ENCODE measurements at regions not wholly inside any gene's neighbourhood (a gene's known extent, or its start where the extent isn't known, plus 50 kb on each side); places are given as distances from the start of the nearest gene placed in this dataset.

GRCh38 chr4:28351826-28352225, 1491.2 kb downstream of the STIM2 start:
- no peak for DNase-seq

GRCh38 chr4:28354880-28355656, 1494.4 kb downstream of the STIM2 start:
- DNase-seq = peak; percentile 83

GRCh38 chr4:28357990-28358389, 1497.3 kb downstream of the STIM2 start:
- DNase-seq = peak; percentile 50

DNA sequence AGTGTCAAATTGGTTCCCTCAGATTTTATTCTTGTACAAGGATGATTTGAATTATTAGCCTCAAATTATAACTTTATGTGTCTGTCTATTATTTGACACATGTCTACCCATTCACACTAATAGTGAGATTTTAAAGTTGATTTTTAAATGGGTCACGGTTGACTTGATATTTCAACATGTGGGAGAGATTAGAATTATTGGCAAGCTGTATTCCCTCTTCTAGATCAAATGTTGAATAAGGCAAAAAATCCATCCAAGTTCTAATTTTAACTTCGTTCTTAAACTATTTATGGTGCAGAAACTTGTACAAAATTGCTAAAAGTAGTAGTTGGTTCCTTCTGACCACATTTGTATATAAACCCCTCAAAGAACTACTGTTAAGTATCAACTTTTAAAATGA, 1498.0 kb downstream of the STIM2 start:
- no peak for DNase-seq

DNA sequence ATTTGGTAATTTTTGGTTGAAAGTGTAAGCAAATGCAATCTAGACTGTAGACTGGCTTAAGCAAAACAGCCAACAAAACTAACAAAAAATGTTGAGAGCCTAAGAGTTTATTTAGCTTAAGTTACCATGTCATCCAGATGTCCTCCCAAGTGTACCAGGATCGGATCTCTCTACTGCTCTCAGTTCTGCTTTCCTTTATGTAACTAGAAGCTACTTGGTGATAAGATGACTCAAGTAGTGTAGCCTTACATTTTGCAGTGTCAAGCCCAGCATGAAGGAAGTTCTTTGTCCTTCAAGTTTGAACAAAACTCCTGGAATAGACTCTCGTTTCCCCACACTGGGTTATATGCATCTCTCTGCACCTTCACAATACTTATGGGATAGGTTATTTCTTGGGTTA, 1500.0 kb downstream of the STIM2 start:
- no peak for DNase-seq

DNA sequence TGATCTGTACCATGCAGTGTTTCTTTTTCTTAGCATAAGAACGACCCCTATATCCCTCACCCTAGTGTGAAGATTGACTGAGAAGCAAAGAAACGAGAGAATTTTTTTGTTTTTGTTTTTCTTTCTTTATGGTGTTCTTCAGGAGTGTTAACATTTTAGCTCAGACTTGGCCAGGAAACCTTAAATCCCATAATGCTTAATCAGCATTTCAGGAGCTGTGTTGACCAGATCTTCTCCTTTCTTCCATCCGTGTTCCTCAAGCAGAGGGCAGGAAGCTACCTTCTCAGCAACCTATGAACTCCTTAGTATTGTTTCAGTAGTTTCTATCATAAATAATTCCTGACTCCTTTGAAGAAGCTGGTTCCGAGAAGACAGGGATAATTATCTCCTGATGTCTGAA, 1501.5 kb downstream of the STIM2 start:
- no peak for DNase-seq

GRCh38 chr4:28369499-28369898, 1508.9 kb downstream of the STIM2 start:
- no peak for DNase-seq

DNA sequence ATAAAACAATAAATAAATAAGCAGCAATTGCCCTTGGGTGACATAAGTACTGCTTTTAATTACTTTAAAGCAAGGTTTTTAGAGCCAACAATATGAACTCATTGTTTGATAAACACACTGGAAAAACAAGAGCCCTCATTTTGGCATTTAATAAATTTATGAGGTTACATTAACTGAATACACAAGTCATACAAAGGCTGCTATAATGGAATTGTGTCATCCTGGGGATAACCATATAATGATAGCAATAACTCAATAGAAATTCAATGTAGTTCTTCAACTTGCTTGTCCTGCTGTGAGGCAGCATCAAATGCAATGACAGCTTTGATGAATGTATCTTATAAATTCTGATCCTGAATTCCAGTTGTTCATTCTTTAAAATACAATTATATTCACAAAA, 1512.5 kb downstream of the STIM2 start:
- DNase-seq = peak; percentile 47

DNA sequence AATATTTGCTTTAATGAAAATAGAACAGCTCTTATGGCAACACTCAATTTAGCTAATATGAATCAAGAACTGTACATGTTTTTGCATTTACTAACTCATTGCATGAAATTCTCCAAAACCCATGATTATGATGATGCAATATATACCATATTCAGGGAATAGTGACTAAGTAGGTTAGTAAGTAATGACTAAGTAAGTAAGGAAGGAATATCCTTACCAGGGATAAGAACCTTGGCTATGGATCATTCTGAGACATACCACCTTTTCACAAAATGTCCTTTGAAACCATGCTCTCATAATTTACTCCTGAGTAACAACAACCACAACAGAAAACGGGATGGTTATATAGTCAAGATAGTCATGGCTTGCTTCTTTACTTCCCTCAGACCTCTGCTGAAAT, 1513.0 kb downstream of the STIM2 start:
- no peak for DNase-seq

- no peak for DNase-seq
Measured at GRCh38 chr4:28378109-28378830, 1517.6 kb downstream of the STIM2 start.

DNA sequence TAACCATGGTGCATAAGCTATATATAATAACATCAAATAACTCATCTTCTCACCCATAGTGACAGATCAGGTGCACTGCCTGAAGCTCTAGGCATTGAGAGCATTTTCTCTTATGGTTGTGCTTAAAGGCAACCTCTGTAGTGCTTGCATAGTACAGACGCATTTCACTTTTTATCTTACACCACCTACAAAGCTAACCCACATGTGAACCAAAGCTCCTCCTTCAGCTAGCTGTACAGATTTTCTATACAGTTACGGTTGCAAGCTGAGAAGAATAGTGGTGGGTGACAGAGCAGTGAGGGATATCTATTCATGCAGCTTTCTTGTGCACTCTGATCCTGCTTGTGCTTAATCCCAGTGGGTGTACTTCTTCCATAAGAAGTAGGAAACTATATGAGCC, 1525.2 kb downstream of the STIM2 start:
- DNase-seq = no peak

DNA sequence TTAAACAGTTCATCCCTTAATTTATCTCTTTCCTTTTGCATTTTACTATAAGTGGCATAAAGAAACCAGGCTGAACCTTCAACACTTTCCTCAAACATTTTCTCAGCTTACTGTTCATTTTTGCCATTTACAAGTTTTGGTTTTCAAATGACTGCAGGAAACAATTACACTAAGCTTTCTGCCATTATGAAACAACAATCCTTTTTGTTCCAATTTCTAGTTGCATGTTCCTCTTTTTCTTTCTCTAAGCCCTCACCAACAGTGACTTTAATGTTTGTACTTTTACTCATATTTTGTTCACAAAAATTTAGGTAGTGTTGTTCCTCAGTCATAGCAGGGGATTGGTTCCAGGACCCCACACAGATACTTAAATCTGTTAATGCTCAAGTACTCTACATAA, 1526.1 kb downstream of the STIM2 start:
- DNase-seq = no peak

GRCh38 chr4:28388471-28388870, 1527.8 kb downstream of the STIM2 start:
- no peak for DNase-seq

GRCh38 chr4:28391877-28392276, 1531.2 kb downstream of the STIM2 start:
- no peak for DNase-seq

DNA sequence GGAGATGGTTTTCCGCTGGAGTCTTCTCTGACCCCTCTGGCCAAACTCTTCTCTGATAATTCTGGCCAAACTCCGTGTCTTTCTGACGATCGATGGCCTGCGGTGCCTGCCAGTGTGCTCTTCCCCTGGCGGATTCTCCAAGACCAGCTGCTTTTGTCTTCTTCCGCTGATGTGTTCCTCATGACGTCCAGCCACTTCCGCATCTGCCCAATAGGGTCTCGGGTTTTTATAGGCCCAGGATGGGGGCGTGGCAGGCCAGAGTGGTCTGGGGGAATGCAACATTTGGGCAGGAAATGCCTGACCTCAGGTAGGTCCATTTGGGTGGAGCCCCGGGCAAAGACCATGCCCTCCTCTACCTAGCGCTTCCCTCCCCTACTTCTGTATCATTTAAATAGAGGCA, 1542.1 kb downstream of the STIM2 start:
- no peak for DNase-seq

DNA sequence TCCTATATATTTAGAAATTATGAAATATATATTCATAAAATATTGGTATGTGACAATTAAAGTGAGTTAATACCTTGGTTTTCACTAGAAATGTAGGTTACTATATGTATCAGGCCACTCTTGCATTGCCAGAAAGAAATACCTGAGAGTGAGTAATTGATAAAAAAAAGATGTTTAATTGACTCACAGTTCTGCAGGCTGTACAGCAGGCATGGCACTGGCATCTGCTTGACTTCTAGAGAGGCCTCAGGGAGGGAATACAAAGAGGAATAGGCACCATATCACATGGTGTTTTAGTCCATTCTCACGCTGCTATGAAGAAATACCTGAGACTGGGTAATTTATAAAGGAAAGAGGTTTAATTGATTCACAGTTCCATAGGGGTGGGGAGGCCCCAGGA, 1560.6 kb downstream of the STIM2 start:
- no peak for DNase-seq

DNA sequence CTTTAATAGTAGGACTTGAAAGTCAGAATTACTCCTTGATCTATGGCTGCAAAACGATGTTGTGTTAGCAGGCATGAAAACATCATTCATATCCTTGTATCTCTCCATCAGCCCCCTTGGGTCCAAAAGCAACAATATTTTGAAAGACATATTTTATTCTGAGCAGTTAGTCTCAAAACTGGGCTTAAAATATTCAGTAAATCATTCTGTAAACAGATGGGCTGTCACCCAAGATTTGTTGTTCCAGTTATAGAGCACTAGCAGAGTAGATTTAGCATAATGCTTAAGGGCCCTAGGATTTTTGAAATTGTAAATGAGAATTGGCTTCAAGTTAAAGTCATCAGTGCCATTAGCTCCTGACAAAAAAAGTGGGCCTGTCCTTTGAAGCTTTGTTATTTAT, 1565.6 kb downstream of the STIM2 start:
- DNase-seq = no peak

DNA sequence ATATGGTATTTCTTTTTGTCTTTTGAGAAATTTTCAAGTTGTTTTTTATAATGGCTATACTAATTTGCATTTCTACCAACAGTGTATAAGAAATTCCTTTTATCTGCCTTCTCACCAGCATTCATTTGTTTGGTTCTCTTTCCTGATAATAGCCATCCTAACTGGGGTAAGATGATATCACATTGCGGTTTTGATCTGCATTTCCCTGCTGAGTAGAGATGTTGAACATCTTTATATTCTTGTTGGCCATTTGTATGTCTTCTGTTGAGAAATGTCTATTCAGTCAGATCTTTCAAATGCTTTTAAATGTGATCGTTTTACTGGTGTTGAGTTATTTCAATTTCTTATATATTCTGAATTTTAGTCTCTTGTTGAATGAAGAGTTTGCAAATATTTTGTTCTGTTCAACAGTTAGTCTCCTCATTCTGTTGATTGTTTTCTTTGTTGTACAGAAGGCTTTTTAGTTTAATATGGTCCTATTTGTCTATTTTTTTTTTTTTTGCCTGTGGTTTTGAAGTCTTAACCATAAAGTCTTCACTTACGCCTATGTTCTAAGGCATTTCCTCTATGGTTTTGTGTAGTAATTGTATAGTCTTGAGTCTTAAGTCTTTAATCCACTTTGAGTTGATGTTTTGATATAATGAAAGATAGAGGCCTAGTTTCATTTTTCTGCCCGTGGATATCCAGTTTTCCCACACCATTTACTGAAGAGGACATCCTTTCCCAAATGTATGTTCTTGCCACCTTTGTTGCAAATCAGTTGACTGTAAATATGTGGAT, 1566.9 kb downstream of the STIM2 start:
- no peak for DNase-seq

DNA sequence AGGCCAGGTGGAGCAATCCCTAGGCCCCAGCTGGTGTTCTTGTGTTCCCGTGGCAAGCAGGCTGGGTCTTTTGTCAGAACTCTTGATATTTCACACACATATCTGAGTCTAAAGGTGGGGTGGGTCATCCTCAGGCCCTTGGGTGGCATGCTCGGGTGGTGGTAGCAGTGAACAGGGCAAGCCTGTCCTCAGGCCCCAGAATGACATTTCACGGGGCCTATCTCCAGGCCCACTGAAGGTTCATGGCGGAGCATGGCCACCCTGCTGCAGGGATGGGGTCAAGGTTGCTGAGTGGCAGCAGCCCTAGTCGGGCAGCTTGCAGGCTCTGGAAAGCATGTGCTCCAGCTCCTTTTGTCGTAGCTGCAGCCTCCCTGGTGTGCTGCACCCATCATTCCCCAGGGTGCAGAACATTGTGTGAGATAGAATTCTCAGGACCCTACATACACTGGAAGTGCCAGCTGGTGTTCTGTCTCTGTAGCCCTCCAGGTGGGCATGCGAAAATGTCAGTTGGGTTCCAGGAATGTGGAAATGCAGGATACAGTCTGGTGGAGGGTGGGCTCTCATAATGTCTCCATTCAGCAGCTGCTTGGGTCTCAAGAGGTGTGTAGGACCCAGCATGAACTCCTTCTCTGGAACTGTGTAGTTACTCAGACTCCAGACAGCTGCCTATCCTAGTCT, 1571.8 kb downstream of the STIM2 start:
- no peak for DNase-seq

DNA sequence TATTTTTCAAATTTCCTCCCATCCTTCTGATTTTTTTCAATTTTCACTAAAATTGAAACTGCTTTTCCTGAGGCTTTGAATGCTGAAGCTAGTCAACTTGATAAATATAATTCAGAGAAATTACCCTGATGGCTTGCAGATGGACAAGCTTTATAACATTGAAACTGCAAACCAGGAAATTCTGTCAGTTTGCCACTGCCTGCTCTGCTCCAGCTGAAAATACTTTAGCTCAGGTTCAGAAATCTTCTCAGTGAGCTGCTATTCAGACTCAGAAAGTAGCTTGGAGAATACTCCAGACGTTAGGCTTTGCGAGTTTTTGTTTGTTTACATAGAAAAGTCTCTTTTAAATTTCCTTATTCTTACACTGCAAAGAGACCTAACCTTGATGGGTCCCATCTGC, 1574.7 kb downstream of the STIM2 start:
- no peak for DNase-seq

GRCh38 chr4:28436191-28437080, 1575.8 kb downstream of the STIM2 start:
- no peak for DNase-seq

DNA sequence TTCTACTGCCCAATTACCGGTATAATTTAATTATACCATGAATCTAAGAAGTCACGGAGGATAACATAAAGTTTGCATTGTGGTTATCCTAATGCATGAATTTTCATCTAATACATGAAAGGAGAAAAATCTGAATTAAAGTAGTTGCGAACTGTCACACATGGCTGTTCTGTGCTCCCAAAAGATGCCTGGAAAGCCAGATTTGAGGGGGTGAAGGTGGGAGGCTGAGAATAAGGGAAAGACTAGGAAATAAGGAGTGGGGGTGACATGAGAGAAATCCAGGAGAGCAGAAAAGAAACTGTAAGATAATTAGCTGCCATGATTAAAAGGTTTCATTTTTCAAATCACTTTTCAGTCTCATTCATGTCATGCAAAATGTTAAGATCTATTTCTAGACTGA, 1582.7 kb downstream of the STIM2 start:
- DNase-seq = no peak

All from NCI-H69 (cell line).